CD14-positive monocyte (primary cell): ENCODE measurements at regions not wholly inside any gene's neighbourhood (a gene's known extent, or its start where the extent isn't known, plus 50 kb on each side); places are given as distances from the start of the nearest gene placed in this dataset.

Experiments used
- DNase-seq, 3 donors: peaks; one replicate each; pipeline ENCODE4 v3.0.0-alpha.2; 2011 to 2022
- H2AFZ ChIP-seq: 2 replicates; pipeline ENCODE4 v1.6.0; 2012; ENCODE audit warnings: mild to moderate bottlenecking, low read depth, low read length, inconsistent platforms; ENCODE audit not compliant: insufficient read depth, poor library complexity, severe bottlenecking
- H3K27ac ChIP-seq, 2 donors: 1 replicate in 1 of 2; 2 replicates in 1 of 2; pipeline ENCODE4 v1.5.1; 2012 to 2013; ENCODE audit warnings: low read length in 2 of 2, control low read depth in 1 of 2, inconsistent platforms in 1 of 2, low read depth in 1 of 2, mild to moderate bottlenecking in 1 of 2
- H3K27me3 ChIP-seq, 2 donors: one replicate each; pipeline versions ENCODE4 v1.6.0 to v1.6.1; 2011 to 2013; ENCODE audit warnings: low read length in 2 of 2; ENCODE audit not compliant: control insufficient read depth in 2 of 2, insufficient read depth in 2 of 2
- H3K36me3 ChIP-seq, 2 donors: replicated peaks in 1 of 2; 1 replicate in 1 of 2; 2 replicates in 1 of 2; pipeline versions ENCODE4 v1.5.1 to v1.6.1; 2012 to 2013; ENCODE audit warnings: low read length in 2 of 2, control low read depth in 1 of 2, inconsistent platforms in 1 of 2, mild to moderate bottlenecking in 1 of 2; ENCODE audit not compliant: insufficient read depth in 2 of 2, control insufficient read depth in 1 of 2
- H3K4me1 ChIP-seq, 2 donors: 1 replicate in 1 of 2; 2 replicates in 1 of 2; pipeline versions ENCODE4 v1.5.1 to v1.6.1; 2012 to 2013; ENCODE audit warnings: low read length in 2 of 2, control low read depth in 1 of 2, inconsistent platforms in 1 of 2, mild to moderate bottlenecking in 1 of 2, moderate library complexity in 1 of 2; ENCODE audit not compliant: insufficient read depth in 2 of 2, control insufficient read depth in 1 of 2
- H3K4me2 ChIP-seq: replicated peaks from 2 replicates; pipeline ENCODE3; 2012; ENCODE audit warnings: low read length, moderate library complexity, mild to moderate bottlenecking; ENCODE audit not compliant: poor library complexity, severe bottlenecking; ENCODE audit errors: extremely low read depth
- H3K4me3 ChIP-seq, 3 experiments: fragments of 200-600 bp in 1 of 3; sonication (generic) in 1 of 3; replicated peaks in 1 of 3; 1 replicate in 2 of 3; 2 replicates in 1 of 3; pipeline ENCODE4 v1.5.1; 2011 to 2013; ENCODE audit warnings: low read length in 3 of 3, mild to moderate bottlenecking in 3 of 3, control low read depth in 2 of 3, low read depth in 2 of 3, inconsistent platforms in 1 of 3, moderate library complexity in 1 of 3
- H3K79me2 ChIP-seq: 2 replicates; pipeline ENCODE4 v1.6.0; 2012; ENCODE audit warnings: mild to moderate bottlenecking, control low read depth, inconsistent platforms, low read length, moderate library complexity; ENCODE audit not compliant: insufficient read depth
- H3K9ac ChIP-seq: 2 replicates; pipeline ENCODE4 v1.6.0; 2017; ENCODE audit warnings: low read length, mild to moderate bottlenecking; ENCODE audit not compliant: insufficient read depth, poor library complexity, severe bottlenecking
- H3K9me3 ChIP-seq, 2 donors: replicated peaks in 1 of 2; 1 replicate in 1 of 2; 2 replicates in 1 of 2; pipeline versions ENCODE4 v1.5.1 to v1.6.1; 2012 to 2013; ENCODE audit warnings: low read length in 2 of 2, control low read depth in 1 of 2; ENCODE audit not compliant: control insufficient read depth in 1 of 2, insufficient read depth in 1 of 2
- H4K20me1 ChIP-seq: 2 replicates; pipeline ENCODE4 v1.6.0; 2012; ENCODE audit warnings: mild to moderate bottlenecking, low read length, control low read depth, moderate library complexity; ENCODE audit not compliant: insufficient read depth
- H3K27ac Mint-ChIP-seq, 7 donors: one replicate each; pipeline ENCODE4 v1.8.0; 2020; ENCODE audit warnings: mild to moderate bottlenecking in 7 of 7, mixed read lengths in 7 of 7, moderate library complexity in 6 of 7, inconsistent platforms in 2 of 7
- H3K27me3 Mint-ChIP-seq, 3 donors: one replicate each; pipeline ENCODE4 v1.8.0; 2021 to 2022; ENCODE audit warnings: low read depth in 3 of 3, mild to moderate bottlenecking in 3 of 3, mixed read lengths in 3 of 3, moderate library complexity in 3 of 3, inconsistent platforms in 1 of 3
- H3K36me3 Mint-ChIP-seq, 2 donors: one replicate each; pipeline ENCODE4 v1.8.0; 2020; ENCODE audit warnings: mixed read lengths in 2 of 2, inconsistent platforms in 1 of 2, mild to moderate bottlenecking in 1 of 2
- H3K4me1 Mint-ChIP-seq: one replicate; pipeline ENCODE4 v1.8.0; 2020; ENCODE audit warnings: mild to moderate bottlenecking, mixed read lengths
- H3K4me3 Mint-ChIP-seq, 2 donors: one replicate each; pipeline ENCODE4 v1.8.0; 2020; ENCODE audit warnings: mild to moderate bottlenecking in 2 of 2, mixed read lengths in 2 of 2, moderate library complexity in 1 of 2
- H3K9me3 Mint-ChIP-seq, 7 donors: one replicate each; pipeline ENCODE4 v1.8.0; 2020 to 2022; ENCODE audit warnings: mixed read lengths in 7 of 7, mild to moderate bottlenecking in 6 of 7, moderate library complexity in 6 of 7, inconsistent platforms in 2 of 7
- WGBS: methylation state at CpG from one replicate; pipeline ENCODE4 v1.1.5; 2013; ENCODE audit warnings: missing lambda C conversion rate; ENCODE audit not compliant: insufficient coverage; 5-methylcytosine and 5-hydroxymethylcytosine counted together
- intact Hi-C, 2 donors: fragments of 100-400 bp; cut with micrococcal nuclease; formaldehyde crosslinking; loops; one replicate each; pipeline versions ENCODE4 v1.15.0 to v1.15.1; 2023
- TF ChIP-seq, protein P1 (sequence below): fragments of 200-600 bp; IDR thresholded peaks from one replicate; pipeline ENCODE4 v1.8.0; 2022; ENCODE audit warnings: antibody characterized with exemption, mild to moderate bottlenecking

DNA sequence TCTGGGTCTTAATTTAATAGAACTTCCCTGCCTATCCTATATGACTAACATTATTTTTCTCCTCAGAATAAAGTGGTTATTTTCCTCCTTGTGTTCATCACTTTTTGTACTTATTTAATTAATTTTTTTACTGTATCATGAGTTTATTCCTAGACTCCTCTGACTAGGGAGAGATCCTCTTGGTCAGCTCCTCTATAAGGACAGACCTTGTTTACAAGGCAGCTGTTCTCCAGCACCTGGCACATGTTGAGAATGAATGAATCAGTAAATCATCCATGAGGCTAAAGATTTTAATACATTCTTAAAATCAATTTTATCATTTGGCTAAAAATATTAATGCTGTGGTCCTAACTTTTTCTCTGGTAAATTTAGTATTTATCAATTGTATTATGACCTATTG is 139.8 kb downstream of the NUDT12 start:
- Histone ChIP-seq H3K27ac (no peak overlapping the region), H3K4me1 (no peaks in the 10 kb centered on the region), H3K36me3 (no peaks in the 10 kb centered on the region), H3K9ac (no peak overlapping the region), H2AFZ (no peak overlapping the region), H4K20me1 (no peaks in the 10 kb centered on the region), H3K4me2 (no peak overlapping the region), H3K4me3 (no peak overlapping the region), H3K79me2 (no peaks in the 10 kb centered on the region), H3K9me3 (no peaks in the 10 kb centered on the region), H3K27me3 (no peaks in the 10 kb centered on the region)
- no peaks in the 10 kb centered on the region for H3K36me3 Mint-ChIP-seq
- peaks cover 0 to 2% (median 0%) of the 10 kb centered on the region in 7 donors for H3K9me3 Mint-ChIP-seq
- no peaks in the 10 kb centered on the region for H3K4me1 Mint-ChIP-seq
- no peak for DNase-seq
- TF ChIP-seq, protein P1, sequence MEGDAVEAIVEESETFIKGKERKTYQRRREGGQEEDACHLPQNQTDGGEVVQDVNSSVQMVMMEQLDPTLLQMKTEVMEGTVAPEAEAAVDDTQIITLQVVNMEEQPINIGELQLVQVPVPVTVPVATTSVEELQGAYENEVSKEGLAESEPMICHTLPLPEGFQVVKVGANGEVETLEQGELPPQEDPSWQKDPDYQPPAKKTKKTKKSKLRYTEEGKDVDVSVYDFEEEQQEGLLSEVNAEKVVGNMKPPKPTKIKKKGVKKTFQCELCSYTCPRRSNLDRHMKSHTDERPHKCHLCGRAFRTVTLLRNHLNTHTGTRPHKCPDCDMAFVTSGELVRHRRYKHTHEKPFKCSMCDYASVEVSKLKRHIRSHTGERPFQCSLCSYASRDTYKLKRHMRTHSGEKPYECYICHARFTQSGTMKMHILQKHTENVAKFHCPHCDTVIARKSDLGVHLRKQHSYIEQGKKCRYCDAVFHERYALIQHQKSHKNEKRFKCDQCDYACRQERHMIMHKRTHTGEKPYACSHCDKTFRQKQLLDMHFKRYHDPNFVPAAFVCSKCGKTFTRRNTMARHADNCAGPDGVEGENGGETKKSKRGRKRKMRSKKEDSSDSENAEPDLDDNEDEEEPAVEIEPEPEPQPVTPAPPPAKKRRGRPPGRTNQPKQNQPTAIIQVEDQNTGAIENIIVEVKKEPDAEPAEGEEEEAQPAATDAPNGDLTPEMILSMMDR, result no peak
- H3K4me3 Mint-ChIP-seq, result no peak overlapping the region
- intact Hi-C loops, result no loop called here
- H3K27me3 Mint-ChIP-seq, result no peaks in the 10 kb centered on the region
- H3K27ac Mint-ChIP-seq, result no peak overlapping the region

DNA sequence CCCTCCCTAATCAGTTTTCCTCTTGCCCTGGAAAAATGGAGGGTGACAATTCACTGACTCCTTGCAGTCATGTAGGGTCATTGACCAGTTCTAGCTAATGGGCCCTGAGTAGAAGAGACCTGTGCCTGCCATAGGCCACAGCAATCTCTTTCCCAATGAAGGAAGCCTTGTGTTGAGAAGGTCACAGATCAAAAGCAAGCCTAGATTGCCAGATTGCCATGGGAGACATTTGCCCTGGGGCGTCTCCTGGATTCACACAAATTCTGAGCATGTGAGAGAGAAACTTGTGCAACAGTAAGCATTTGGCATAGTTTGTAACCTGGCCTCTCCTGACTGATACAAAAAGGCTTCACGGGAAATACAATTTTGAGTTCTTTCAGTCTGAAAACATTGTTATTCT is 148.0 kb downstream of the NUDT12 start:
- Histone ChIP-seq H3K36me3 (no peaks in the 10 kb centered on the region), H3K79me2 (no peaks in the 10 kb centered on the region)
- intact Hi-C loops, result no loop called here

More for the DNA sequence above, 148.0 kb downstream of the NUDT12 start:
- Histone ChIP-seq H3K4me2 (no peak overlapping the region), H3K9me3 (no peaks in the 10 kb centered on the region), H4K20me1 (no peaks in the 10 kb centered on the region), H3K27me3 (no peaks in the 10 kb centered on the region), H3K9ac (no peak overlapping the region), H3K27ac (no peak overlapping the region), H2AFZ (no peak overlapping the region), H3K4me3 (no peak overlapping the region), H3K4me1 (no peaks in the 10 kb centered on the region)
- no peaks in the 10 kb centered on the region for H3K36me3 Mint-ChIP-seq
- TF ChIP-seq, protein P1, result no peak
- DNase-seq, result no peak
- H3K4me3 Mint-ChIP-seq, result no peak overlapping the region
- peaks cover 0 to 5% (median 2%) of the 10 kb centered on the region in 7 donors for H3K9me3 Mint-ChIP-seq
- H3K4me1 Mint-ChIP-seq, result peaks cover 5% of the 10 kb centered on the region
- no peak overlapping the region for H3K27ac Mint-ChIP-seq
- 89% methylated on average over 1 of the region's 2 CpGs for WGBS
- H3K27me3 Mint-ChIP-seq, result no peaks in the 10 kb centered on the region
